Urinary bladder (tissue), 3 donors: ENCODE measurements at regions not wholly inside any gene's neighbourhood (a gene's known extent, or its start where the extent isn't known, plus 50 kb on each side); places are given as distances from the start of the nearest gene placed in this dataset.
"Not testable (repeated sequence)": the region's sequence is repeated elsewhere in the genome, so short reads cannot be mapped to it uniquely, and the experiment has no call there.

Source experiments
- DNase-seq: peaks from one replicate; pipeline ENCODE4 v3.0.0-alpha.2; 2015; ENCODE audit errors: extremely low spot score
- H3K27ac ChIP-seq: one replicate; pipeline ENCODE4 v1.5.1; 2013; ENCODE audit warnings: low read depth, mild to moderate bottlenecking, moderate library complexity
- H3K36me3 ChIP-seq: one replicate; pipeline ENCODE4 v1.6.1; 2013; ENCODE audit warnings: mild to moderate bottlenecking, moderate library complexity; ENCODE audit not compliant: insufficient read depth
- H3K4me1 ChIP-seq: one replicate; pipeline ENCODE4 v1.6.1; 2013; ENCODE audit warnings: mild to moderate bottlenecking, moderate library complexity; ENCODE audit not compliant: insufficient read depth
- H3K4me3 ChIP-seq: one replicate; pipeline ENCODE4 v1.5.1; 2013; ENCODE audit warnings: low read depth, low read length
- WGBS: extraction: QIAGEN DNeasy Blood & Tissue Kit; methylation state at CpG from one replicate; pipeline ENCODE4 v1.1.7; 2013; 5-methylcytosine and 5-hydroxymethylcytosine counted together
- donor health status: healthy with polysubstance abuse.
- donor health status: healthy.

GRCh38 chr6:6990059-6990458 lies 117.7 kb upstream of the RREB1 start:
- not testable (repeated sequence) for DNase-seq, H3K4me3 ChIP-seq, H3K27ac ChIP-seq, H3K36me3 ChIP-seq, H3K4me1 ChIP-seq
- WGBS, result 94% methylated on average over 4 of the region's 4 CpGs

DNA sequence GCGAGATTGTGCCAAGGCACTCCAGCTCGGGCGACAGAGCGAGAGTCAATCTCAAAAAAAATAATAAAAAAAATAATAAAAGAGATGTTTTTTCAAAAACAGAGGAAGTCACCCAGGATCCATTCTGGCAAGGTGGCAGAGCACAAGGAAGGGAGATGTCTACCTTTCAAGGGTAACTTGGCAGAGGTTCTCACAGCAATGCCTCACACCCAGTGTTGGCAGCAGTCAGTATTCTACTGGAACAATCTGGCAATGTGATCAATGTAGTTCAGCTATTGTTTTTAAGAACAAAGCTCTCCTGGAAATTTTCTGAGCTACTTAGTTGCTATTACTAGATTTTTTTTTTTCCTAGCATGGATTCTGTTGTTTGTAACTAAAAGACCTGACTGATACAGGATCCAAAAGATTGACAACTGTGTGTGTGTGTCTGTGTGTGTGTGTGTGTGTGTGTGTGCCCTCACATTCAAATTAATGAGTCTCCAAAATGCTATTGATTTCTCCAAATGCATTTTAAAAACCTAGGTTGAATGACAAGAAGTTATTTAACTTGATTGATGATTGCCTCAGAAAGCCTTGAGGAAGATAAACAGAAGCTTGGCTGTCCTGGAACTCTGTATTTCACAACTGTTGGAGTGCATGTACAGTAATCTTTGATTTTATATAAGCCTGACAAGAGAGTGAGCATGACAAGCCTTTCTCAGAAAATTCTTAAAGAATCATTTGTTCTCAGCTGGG lies 114.1 kb upstream of the RREB1 start:
- 93% methylated on average over 4 of the region's 4 CpGs for WGBS
- Histone ChIP-seq H3K4me3 (no peak overlapping the region), H3K27ac (no peak overlapping the region), H3K36me3 (no peaks in the 10 kb centered on the region), H3K4me1 (no peaks in the 10 kb centered on the region)
- DNase-seq, result no peak

- no peak for DNase-seq
- Histone ChIP-seq H3K27ac (no peak overlapping the region), H3K4me3 (no peak overlapping the region), H3K36me3 (no peaks in the 10 kb centered on the region), H3K4me1 (no peaks in the 10 kb centered on the region)
- WGBS, result 89% methylated on average over 8 of the region's 8 CpGs
Measured at GRCh38 chr6:6994796-6995195, 113.0 kb upstream of the RREB1 start.

DNA sequence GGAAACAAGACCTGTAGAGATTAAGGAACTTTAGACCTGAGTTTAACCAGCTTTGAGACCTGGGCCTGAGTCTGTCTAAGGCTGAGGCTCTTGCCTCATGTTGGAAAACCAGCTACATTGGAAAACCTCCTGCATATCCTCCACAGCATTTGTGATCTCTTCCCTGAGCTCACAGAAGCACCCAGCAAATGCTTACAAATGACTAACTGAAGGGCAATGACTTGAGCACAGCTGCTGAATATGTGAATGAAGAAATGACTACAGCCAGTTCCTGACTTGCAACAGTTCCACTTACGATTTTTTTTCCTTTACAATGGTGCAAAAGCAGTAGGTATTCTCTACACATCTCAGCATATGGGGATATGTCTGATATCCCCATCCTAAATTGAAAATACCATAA lies 112.4 kb upstream of the RREB1 start:
- 90% methylated on average over 1 of the region's 1 CpG for WGBS
- Histone ChIP-seq H3K4me3 (no peak overlapping the region), H3K36me3 (no peaks in the 10 kb centered on the region), H3K4me1 (no peaks in the 10 kb centered on the region), H3K27ac (no peak overlapping the region)
- DNase-seq, result no peak

DNA sequence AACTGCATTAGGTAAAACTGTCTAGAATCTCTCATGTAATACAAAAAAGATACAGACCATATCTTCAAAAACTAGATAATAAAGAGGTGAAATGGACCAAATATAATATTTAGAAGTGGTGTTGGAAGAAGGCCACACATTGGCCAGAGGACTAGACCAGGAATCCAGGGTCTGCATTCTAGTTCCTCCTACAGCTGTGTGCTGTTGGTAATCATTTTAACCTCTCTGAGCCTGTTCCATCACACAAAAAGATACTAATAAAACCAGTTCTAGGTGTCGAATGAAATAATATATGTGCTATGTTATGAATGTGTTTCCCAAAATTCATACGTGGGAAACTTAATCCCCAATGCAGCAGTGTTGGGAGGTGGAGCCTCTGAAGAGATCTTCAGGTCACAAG lies 111.6 kb upstream of the RREB1 start:
- 83% methylated on average over 2 of the region's 2 CpGs for WGBS
- DNase-seq, result no peak
- no peaks in the 10 kb centered on the region for H3K36me3 ChIP-seq
- no peak overlapping the region for H3K27ac ChIP-seq
- H3K4me1 ChIP-seq, result no peaks in the 10 kb centered on the region
- no peak overlapping the region for H3K4me3 ChIP-seq

GRCh38 chr6:6997263-6998193 lies 110.2 kb upstream of the RREB1 start:
- no peak overlapping the region for H3K4me3 ChIP-seq
- H3K36me3 ChIP-seq, result no peaks in the 10 kb centered on the region
- no peaks in the 10 kb centered on the region for H3K4me1 ChIP-seq
- no peak for DNase-seq
- WGBS, result 54% methylated on average over 11 of the region's 11 CpGs
- no peak overlapping the region for H3K27ac ChIP-seq

- H3K4me3 ChIP-seq, result no peak overlapping the region
- H3K27ac ChIP-seq, result no peak overlapping the region
- no peaks in the 10 kb centered on the region for H3K36me3 ChIP-seq
- 53% methylated on average over 6 of the region's 6 CpGs for WGBS
- H3K4me1 ChIP-seq, result no peaks in the 10 kb centered on the region
- no peak for DNase-seq
Measured at GRCh38 chr6:6998194-6998569, 109.6 kb upstream of the RREB1 start.

GRCh38 chr6:7000825-7001777 lies 106.7 kb upstream of the RREB1 start:
- no peaks in the 10 kb centered on the region for H3K36me3 ChIP-seq
- DNase-seq, result no peak
- no peaks in the 10 kb centered on the region for H3K4me1 ChIP-seq
- WGBS, result 92% methylated on average over 3 of the region's 3 CpGs
- H3K27ac ChIP-seq, result no peak overlapping the region
- no peak overlapping the region for H3K4me3 ChIP-seq

DNA sequence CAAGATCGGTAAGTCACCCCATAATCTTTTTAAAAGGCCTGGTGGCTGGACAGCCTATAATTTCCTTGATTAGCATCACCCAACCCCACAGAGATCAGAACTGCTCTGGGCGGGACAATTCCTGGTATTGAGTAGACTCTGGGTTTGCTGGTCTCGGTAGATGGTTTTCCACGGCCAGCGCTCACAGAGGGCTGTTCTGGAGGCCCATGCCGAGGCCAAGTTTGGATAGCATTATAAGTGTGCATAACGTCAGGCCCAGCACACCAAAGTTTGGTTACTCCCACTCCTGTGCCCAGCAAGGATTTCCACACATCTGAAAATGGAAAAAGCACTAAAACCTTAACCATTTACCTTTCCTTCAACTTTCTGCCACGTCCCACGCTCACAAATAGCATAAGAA lies 104.7 kb upstream of the RREB1 start:
- Histone ChIP-seq H3K36me3 (no peaks in the 10 kb centered on the region), H3K27ac (no peak overlapping the region), H3K4me1 (no peaks in the 10 kb centered on the region), H3K4me3 (no peak overlapping the region)
- WGBS, result 94% methylated on average over 9 of the region's 9 CpGs
- no peak for DNase-seq

DNA sequence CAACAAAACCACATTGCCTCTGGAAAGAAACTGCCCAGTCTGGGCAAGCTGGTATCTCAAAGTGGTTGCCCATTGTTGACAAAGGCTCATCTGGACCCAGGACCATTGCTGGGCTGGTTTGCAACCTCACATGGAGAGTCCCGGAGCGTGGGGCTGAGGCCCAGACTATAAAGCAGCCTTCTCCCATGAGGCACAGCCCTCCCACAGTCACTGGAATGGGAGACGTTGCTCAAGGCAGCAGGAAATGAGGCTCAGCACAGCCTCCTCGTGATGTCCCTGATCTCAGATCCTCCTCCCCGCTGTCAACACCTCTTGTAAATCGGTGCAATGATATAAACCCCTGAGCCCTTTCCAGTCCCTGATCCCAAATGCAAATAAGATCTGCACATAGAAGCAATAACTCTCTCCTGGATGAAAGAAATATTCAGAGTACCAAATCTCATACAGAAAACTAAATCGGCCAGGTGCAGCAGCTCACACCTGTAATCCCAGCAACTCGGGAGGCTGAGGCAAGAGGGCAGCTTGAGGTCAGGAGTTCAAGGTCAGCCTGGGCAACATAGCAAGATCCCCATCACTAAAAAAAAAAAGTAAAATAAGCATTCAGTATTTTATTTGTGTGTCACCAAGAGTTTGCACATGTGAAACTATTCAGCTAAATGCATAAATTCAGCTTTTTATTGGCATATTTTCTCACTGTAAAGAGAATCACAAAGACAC lies 103.0 kb upstream of the RREB1 start:
- H3K4me3 ChIP-seq, result no peak overlapping the region
- H3K4me1 ChIP-seq, result no peaks in the 10 kb centered on the region
- no peak overlapping the region for H3K27ac ChIP-seq
- WGBS, result 59% methylated on average over 8 of the region's 8 CpGs
- no peak for DNase-seq
- H3K36me3 ChIP-seq, result no peaks in the 10 kb centered on the region

- WGBS, result 78% methylated on average over 5 of the region's 5 CpGs
- Histone ChIP-seq H3K4me1 (no peaks in the 10 kb centered on the region), H3K4me3 (no peak overlapping the region), H3K36me3 (no peaks in the 10 kb centered on the region), H3K27ac (no peak overlapping the region)
- no peak for DNase-seq
Measured at GRCh38 chr6:7006515-7007191, 101.1 kb upstream of the RREB1 start.

DNA sequence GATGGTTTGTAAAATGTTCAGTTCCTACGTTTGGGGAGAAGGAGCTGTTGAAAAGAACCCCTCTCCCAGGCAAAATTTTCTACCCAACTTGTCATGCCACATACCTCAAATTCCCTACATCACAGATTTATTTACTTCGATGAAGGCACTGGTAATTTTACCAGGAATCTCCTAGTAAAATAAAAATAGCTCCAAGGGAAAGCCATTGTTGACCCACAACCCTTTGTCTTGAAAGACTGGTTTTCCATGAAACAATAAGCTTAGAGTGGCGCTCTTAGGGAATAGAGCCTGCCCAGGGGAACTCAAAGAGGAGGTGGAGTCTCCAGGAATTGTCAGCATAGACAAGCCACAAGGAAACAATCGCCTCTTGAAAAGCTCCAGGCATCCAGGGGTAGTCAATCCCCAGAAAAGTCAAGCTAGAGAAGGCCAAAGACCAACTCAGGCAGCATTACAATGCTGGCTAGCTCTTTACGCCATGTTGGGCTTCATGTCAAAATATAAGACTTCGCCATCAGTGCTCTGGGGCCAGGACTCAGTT lies 99.2 kb upstream of the RREB1 start:
- H3K4me1 ChIP-seq, result no peaks in the 10 kb centered on the region
- DNase-seq, result no peak
- 68% methylated on average over 6 of the region's 6 CpGs for WGBS
- no peak overlapping the region for H3K27ac ChIP-seq
- H3K36me3 ChIP-seq, result no peaks in the 10 kb centered on the region
- no peak overlapping the region for H3K4me3 ChIP-seq
